Non-pigmented ciliary epithelial cell (primary cell): ENCODE measurements at regions not wholly inside any gene's neighbourhood (a gene's known extent, or its start where the extent isn't known, plus 50 kb on each side); places are given as distances from the start of the nearest gene placed in this dataset.

ENCODE experiments used
- DNase-seq: peaks from one replicate; pipeline ENCODE4 v3.0.0-alpha.2; 2010; ENCODE audit warnings: low read depth

- DNase-seq: no peak
These were observed 61.5 kb upstream of the GOLIM4 start for GRCh38 chr3:168157099-168157700.

- no peak for DNase-seq
These were observed 60.8 kb upstream of the GOLIM4 start for GRCh38 chr3:168156479-168156878.

GRCh38 chr3:168155303-168155702 is 59.6 kb upstream of the GOLIM4 start:
- no peak for DNase-seq

GRCh38 chr3:168154089-168154488 is 58.4 kb upstream of the GOLIM4 start:
- no peak for DNase-seq

GRCh38 chr3:168152149-168152548 is 56.4 kb upstream of the GOLIM4 start:
- DNase-seq: no peak
